DND-41 (cell line): ENCODE measurements at regions not wholly inside any gene's neighbourhood (a gene's known extent, or its start where the extent isn't known, plus 50 kb on each side); places are given as distances from the start of the nearest gene placed in this dataset.

Source experiments
- ATAC-seq: fragments of 200-7000 bp; cut with Tn5 transposase; 3 replicates; pipeline ENCODE4 v1.9.1; 2021; ENCODE audit warnings: low read depth; ENCODE audit not compliant: insufficient read depth
- DNase-seq: peaks from one replicate; pipeline ENCODE4 v3.0.0-alpha.2; 2020
- H2AFZ ChIP-seq: 2 replicates; pipeline ENCODE4 v1.6.0; 2012; ENCODE audit warnings: low read depth, low read length
- H3K27ac ChIP-seq: 2 replicates; pipeline ENCODE4 v1.5.1; 2012; ENCODE audit warnings: low read length, inconsistent platforms
- H3K27me3 ChIP-seq: fragments of 200-600 bp; sonication (generic); 2 replicates; pipeline ENCODE4 v1.6.0; 2012; ENCODE audit warnings: low read length, mild to moderate bottlenecking, inconsistent platforms; ENCODE audit not compliant: insufficient read depth, poor library complexity
- H3K36me3 ChIP-seq: 2 replicates; pipeline ENCODE4 v1.5.1; 2012; ENCODE audit warnings: low read length, inconsistent platforms; ENCODE audit not compliant: insufficient read depth
- H3K4me1 ChIP-seq: 2 replicates; pipeline ENCODE4 v1.5.1; 2012; ENCODE audit warnings: mild to moderate bottlenecking, low read length; ENCODE audit not compliant: insufficient read depth
- H3K4me2 ChIP-seq: 2 replicates; pipeline ENCODE4 v1.6.0; 2012; ENCODE audit warnings: mild to moderate bottlenecking, moderate library complexity, low read length, inconsistent platforms; ENCODE audit not compliant: insufficient read depth
- H3K4me3 ChIP-seq, 2 experiments: fragments of 200-600 bp in 1 of 2; shearing (Covaris generic) in 1 of 2; 2 replicates each; pipeline ENCODE4 v1.5.1; 2012 to 2016; ENCODE audit warnings: inconsistent platforms in 2 of 2, low read length in 2 of 2, mild to moderate bottlenecking in 2 of 2, low read depth in 1 of 2, moderate library complexity in 1 of 2
- H3K79me2 ChIP-seq: 2 replicates; pipeline ENCODE4 v1.6.0; 2012; ENCODE audit warnings: low read length, inconsistent platforms; ENCODE audit not compliant: insufficient read depth
- H3K9ac ChIP-seq: 2 replicates; pipeline ENCODE4 v1.6.0; 2012; ENCODE audit warnings: low read depth, mild to moderate bottlenecking, inconsistent platforms, low read length, moderate library complexity
- H3K9me3 ChIP-seq: 2 replicates; pipeline ENCODE4 v1.5.1; 2012; ENCODE audit warnings: low read length, moderate library complexity, mild to moderate bottlenecking, inconsistent platforms; ENCODE audit not compliant: insufficient read depth, severe bottlenecking
- H4K20me1 ChIP-seq: 2 replicates; pipeline ENCODE4 v1.6.0; 2012; ENCODE audit warnings: low read length; ENCODE audit not compliant: insufficient read depth
- CTCF ChIP-seq: IDR thresholded peaks from 2 replicates; pipeline ENCODE4 v1.5.1; 2012; ENCODE audit warnings: borderline replicate concordance, low read length, moderate library complexity, mild to moderate bottlenecking; ENCODE audit not compliant: poor library complexity, severe bottlenecking; ENCODE audit errors: extremely low read depth
- EZH2 ChIP-seq: IDR thresholded peaks from 3 replicates; pipeline ENCODE4 v1.6.1; 2012; ENCODE audit warnings: borderline replicate concordance, low read depth, mild to moderate bottlenecking, moderate library complexity, low read length, inconsistent platforms; ENCODE audit not compliant: severe bottlenecking

DNA sequence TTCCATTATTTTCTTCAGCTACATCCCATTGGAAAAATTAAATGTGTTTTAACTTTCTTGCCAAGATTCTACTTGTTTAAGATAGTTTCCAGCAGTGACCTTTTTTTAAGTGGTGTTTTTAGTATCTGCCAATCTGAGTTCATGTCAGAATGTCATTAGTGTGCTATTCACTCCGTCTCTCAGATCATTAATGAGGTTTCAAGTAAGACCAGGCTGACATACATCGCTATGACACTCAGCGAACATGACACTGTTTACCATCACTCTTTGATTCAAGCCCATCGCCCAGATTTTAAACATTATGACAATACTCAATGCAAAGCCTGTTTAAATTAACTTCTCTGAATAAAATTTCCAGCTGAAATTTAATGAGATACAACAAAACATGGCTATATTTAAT, 272.0 kb upstream of the KYNU start:
- Histone ChIP-seq H3K9me3 (no peaks in the 10 kb centered on the region), H3K9ac (no peak overlapping the region), H3K36me3 (no peaks in the 10 kb centered on the region), H3K4me3 (no peak overlapping the region), H3K4me1 (no peaks in the 10 kb centered on the region), H3K27ac (no peak overlapping the region), H2AFZ (no peak overlapping the region), H3K4me2 (no peak overlapping the region), H4K20me1 (no peaks in the 10 kb centered on the region), H3K79me2 (no peaks in the 10 kb centered on the region), H3K27me3 (no peaks in the 10 kb centered on the region)
- TF ChIP-seq CTCF (no peak), EZH2 (no peak)
- no peak for DNase-seq
- ATAC-seq = no peak

DNA sequence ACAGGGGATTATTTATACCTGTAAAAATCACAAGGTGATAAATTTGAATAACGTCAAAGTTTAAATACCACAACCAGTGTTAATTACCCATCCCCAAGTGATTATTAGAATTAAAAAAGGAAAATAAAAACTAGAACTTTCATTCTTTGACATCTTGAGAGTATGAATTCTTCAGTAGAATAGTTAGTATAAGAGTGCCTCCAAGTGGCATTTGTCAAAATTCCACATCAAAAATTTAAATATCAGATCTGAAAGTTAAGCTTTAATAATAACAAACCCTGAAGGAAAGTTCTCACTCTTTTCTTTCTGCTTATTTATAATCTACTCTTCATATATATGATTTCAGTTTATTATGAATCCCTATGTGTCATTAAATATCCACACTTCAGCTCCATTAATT, 273.7 kb upstream of the KYNU start:
- Histone ChIP-seq H3K4me2 (no peak overlapping the region), H3K79me2 (no peaks in the 10 kb centered on the region), H4K20me1 (no peaks in the 10 kb centered on the region), H3K9ac (no peak overlapping the region), H3K4me1 (no peaks in the 10 kb centered on the region), H3K36me3 (no peaks in the 10 kb centered on the region), H2AFZ (no peak overlapping the region), H3K27ac (no peak overlapping the region), H3K4me3 (no peak overlapping the region), H3K27me3 (peaks cover 2% of the 10 kb centered on the region), H3K9me3 (no peaks in the 10 kb centered on the region)
- no peak for ATAC-seq
- no peak for DNase-seq
- TF ChIP-seq CTCF (peak; percentile 27), EZH2 (no peak)

GRCh38 chr2:142602418-142602989, 275.0 kb upstream of the KYNU start:
- Histone ChIP-seq H4K20me1 (no peaks in the 10 kb centered on the region), H3K4me3 (no peak overlapping the region), H3K4me2 (no peak overlapping the region), H3K9me3 (no peaks in the 10 kb centered on the region), H2AFZ (no peak overlapping the region), H3K27me3 (peaks cover 3% of the 10 kb centered on the region), H3K4me1 (no peaks in the 10 kb centered on the region), H3K79me2 (no peaks in the 10 kb centered on the region), H3K36me3 (no peaks in the 10 kb centered on the region), H3K9ac (no peak overlapping the region), H3K27ac (no peak overlapping the region)
- TF ChIP-seq EZH2 (no peak), CTCF (no peak)
- DNase-seq (no peak), ATAC-seq (no peak)

GRCh38 chr2:142601794-142602193, 275.7 kb upstream of the KYNU start:
- Histone ChIP-seq H3K27ac (no peak overlapping the region), H3K4me3 (no peak overlapping the region), H3K27me3 (peaks cover 3% of the 10 kb centered on the region), H3K9me3 (no peaks in the 10 kb centered on the region), H3K4me2 (no peak overlapping the region), H4K20me1 (no peaks in the 10 kb centered on the region), H3K36me3 (no peaks in the 10 kb centered on the region), H3K9ac (no peak overlapping the region), H2AFZ (no peak overlapping the region), H3K79me2 (no peaks in the 10 kb centered on the region), H3K4me1 (no peaks in the 10 kb centered on the region)
- no peak for DNase-seq
- no peak for ATAC-seq
- TF ChIP-seq CTCF = no peak
- no peak for TF ChIP-seq EZH2
